Endothelial cell of umbilical vein (primary cell): ENCODE measurements at regions not wholly inside any gene's neighbourhood (a gene's known extent, or its start where the extent isn't known, plus 50 kb on each side); places are given as distances from the start of the nearest gene placed in this dataset.

Source experiments
- BruUV-seq: library from RNA; stranded (reverse); fragments of 400-500 nt; replicated peaks from 2 replicates; lab custom pipeline; 2021; lab: Mats Ljungman, UMichigan
- CTCF ChIA-PET: fragments of 300-600, 350-600 bp; sonication (Branson Sonifier 250); formaldehyde crosslinking; loops from one replicate; lab custom pipeline; 2021; ENCODE audit warnings: antibody characterized with exemption, inconsistent platforms; lab: Charles Lee
- POLR2A ChIA-PET: fragments of 300-600, 350-600 bp; sonication (Branson Sonifier 250); formaldehyde crosslinking; loops from one replicate; lab custom pipeline; 2021; ENCODE audit warnings: antibody characterized with exemption, inconsistent platforms; lab: Charles Lee
- DNase-seq: peaks from one replicate; pipeline ENCODE4 v3.0.0-alpha.2; 2011; ENCODE audit warnings: low read depth, low spot score
- FAIRE-seq: peaks from 2 replicates; lab custom pipeline; 2011; peaks lifted over from hg19 to GRCh38; lab: Jason Lieb, UNC
- H2AFZ ChIP-seq: 2 replicates; pipeline ENCODE4 v1.6.0; 2012; ENCODE audit warnings: low read depth, low read length, control low read depth, inconsistent platforms
- H3K27ac ChIP-seq: 2 replicates; pipeline ENCODE4 v1.5.1; 2011; ENCODE audit warnings: low read depth, mild to moderate bottlenecking, control low read depth, low read length, moderate library complexity; ENCODE audit not compliant: insufficient read depth
- H3K27me3 ChIP-seq, 2 experiments: 2 replicates each; pipeline versions ENCODE4 v1.6.0 to v1.6.1; 2011; ENCODE audit warnings: low read length in 2 of 2, mixed read lengths in 1 of 2; ENCODE audit not compliant: control insufficient read depth in 2 of 2, insufficient read depth in 2 of 2
- H3K36me3 ChIP-seq, 2 experiments: 2 replicates in 1 of 2; 3 replicates in 1 of 2; pipeline ENCODE4 v1.5.1; 2011; ENCODE audit warnings: low read length in 2 of 2, mild to moderate bottlenecking in 1 of 2, moderate library complexity in 1 of 2; ENCODE audit not compliant: control insufficient read depth in 2 of 2, insufficient read depth in 2 of 2; ENCODE audit errors: extremely low read depth in 1 of 2
- H3K4me1 ChIP-seq: 3 replicates; pipeline ENCODE4 v1.5.1; 2011; ENCODE audit warnings: mild to moderate bottlenecking, low read length; ENCODE audit not compliant: control insufficient read depth, insufficient read depth; ENCODE audit errors: extremely low read depth
- H3K4me2 ChIP-seq: 2 replicates; pipeline ENCODE4 v1.6.1; 2011; ENCODE audit warnings: low read length, control low read depth, mixed read lengths; ENCODE audit not compliant: insufficient read depth
- H3K4me3 ChIP-seq, 3 experiments: fragments of 200-600 bp in 1 of 3; sonication (generic), shearing (Covaris generic) in 1 of 3; replicated peaks in 1 of 3; 2 replicates each; pipeline ENCODE4 v1.5.1; 2011 to 2016; ENCODE audit warnings: control low read depth in 3 of 3, low read length in 3 of 3, mild to moderate bottlenecking in 2 of 3, inconsistent platforms in 1 of 3, low read depth in 1 of 3, moderate library complexity in 1 of 3; ENCODE audit not compliant: insufficient read depth in 1 of 3
- H3K79me2 ChIP-seq: 2 replicates; pipeline ENCODE4 v1.6.0; 2012; ENCODE audit warnings: low read length, inconsistent platforms; ENCODE audit not compliant: control insufficient read depth, insufficient read depth
- H3K9ac ChIP-seq: replicated peaks from 2 replicates; pipeline ENCODE3; 2011; ENCODE audit warnings: low read length, control low read depth; ENCODE audit not compliant: insufficient read depth; ENCODE audit errors: extremely low read depth
- H3K9me1 ChIP-seq: replicated peaks from 3 replicates; pipeline ENCODE4 v1.6.0; 2011; ENCODE audit warnings: mild to moderate bottlenecking, low read length; ENCODE audit not compliant: control insufficient read depth, insufficient read depth; ENCODE audit errors: extremely low read depth
- H3K9me3 ChIP-seq: replicated peaks from 2 replicates; pipeline ENCODE4 v1.5.1; 2012; ENCODE audit warnings: low read length, inconsistent platforms; ENCODE audit not compliant: control insufficient read depth, insufficient read depth
- H4K20me1 ChIP-seq: replicated peaks from 2 replicates; pipeline ENCODE3; 2011; ENCODE audit warnings: mild to moderate bottlenecking, low read length; ENCODE audit not compliant: control insufficient read depth, insufficient read depth; ENCODE audit errors: extremely low read depth
- EZH2 ChIP-seq: IDR thresholded peaks from 2 replicates; pipeline ENCODE4 v1.6.1; 2012; ENCODE audit warnings: borderline replicate concordance, low read depth, mild to moderate bottlenecking, moderate library complexity, low read length, inconsistent platforms; ENCODE audit not compliant: severe bottlenecking
- FOS ChIP-seq: IDR thresholded peaks from 2 replicates; pipeline ENCODE4 v1.6.1; 2011; ENCODE audit warnings: mild to moderate bottlenecking, low read length, moderate library complexity, borderline replicate concordance; ENCODE audit not compliant: insufficient read depth
- GATA2 ChIP-seq: IDR thresholded peaks from 2 replicates; pipeline ENCODE4 v1.7.0; 2011; ENCODE audit warnings: low read depth, mild to moderate bottlenecking, moderate library complexity, mixed read lengths, low read length; ENCODE audit not compliant: insufficient read length, insufficient read depth
- JUN ChIP-seq: IDR thresholded peaks from 2 replicates; pipeline ENCODE4 v1.6.1; 2011; ENCODE audit warnings: borderline replicate concordance, low read depth; ENCODE audit not compliant: insufficient read length, insufficient read depth
- MAX ChIP-seq: IDR thresholded peaks from 2 replicates; pipeline ENCODE4 v1.6.1; 2011; ENCODE audit not compliant: insufficient read depth, insufficient read length
- MYC ChIP-seq: IDR thresholded peaks from one replicate; pipeline ENCODE4 v1.6.1; 2011; ENCODE audit warnings: mild to moderate bottlenecking, low read depth, low read length
- POLR2A ChIP-seq: IDR thresholded peaks from 2 replicates; pipeline ENCODE4 v1.6.1; 2012; ENCODE audit warnings: low read depth, mild to moderate bottlenecking, control low read depth, low read length
- POLR2AphosphoS5 ChIP-seq: IDR thresholded peaks from 2 replicates; pipeline ENCODE4 v1.6.1; 2012; ENCODE audit warnings: low read depth, mild to moderate bottlenecking, control low read depth, low read length, moderate library complexity; ENCODE audit not compliant: insufficient read depth
- dilution Hi-C: fragments of 300-500 bp; cut with MboI; formaldehyde crosslinking; loops from one replicate; pipeline ENCODE4 v1.15.0; 2019; ENCODE audit warnings: low sequenced_read_pairs; ENCODE audit not compliant: extremely low pct_ligation_motif_present
- intact Hi-C: fragments of 100-400 bp; cut with micrococcal nuclease; formaldehyde crosslinking; loops from one replicate; pipeline ENCODE4 v1.10.0; 2022
- TF ChIP-seq, protein P1 (sequence below), 2 donors: IDR thresholded peaks; 1 replicate in 1 of 2; 2 replicates in 1 of 2; pipeline ENCODE4 v1.5.1; 2011; ENCODE audit warnings: low read length in 2 of 2, mild to moderate bottlenecking in 2 of 2, moderate library complexity in 2 of 2, control low read depth in 1 of 2, inconsistent platforms in 1 of 2, low read depth in 1 of 2; ENCODE audit not compliant: insufficient read depth in 1 of 2; ENCODE audit errors: extremely low read depth in 1 of 2

GRCh38 chr3:159586571-159587202, 401.9 kb upstream of the IL12A start:
- Histone ChIP-seq H3K9me1 (no peaks in the 10 kb centered on the region), H3K9me3 (no peaks in the 10 kb centered on the region), H3K4me2 (no peak overlapping the region), H3K79me2 (no peaks in the 10 kb centered on the region), H3K36me3 (no peaks in the 10 kb centered on the region), H3K4me3 (no peak overlapping the region), H3K4me1 (no peaks in the 10 kb centered on the region), H3K9ac (no peak overlapping the region), H3K27ac (no peak overlapping the region), H4K20me1 (no peaks in the 10 kb centered on the region), H2AFZ (no peak overlapping the region), H3K27me3 (peaks cover 4 to 19% of the 10 kb centered on the region in 2 experiments)
- FAIRE-seq (peak; percentile 26), DNase-seq (peak; percentile 41)
- dilution Hi-C loops: no loop called here
- intact Hi-C loops: loop anchor here (1.0 to 10.0 kb wide), 2 partner anchors 323 to 742 kb away; no protein-coding TSS in a partner anchor
- POLR2A ChIA-PET: no interaction called here
- CTCF ChIA-PET: interaction anchor here (0.6 to 2.2 kb wide), 19 partner anchors 16 to 742 kb away, joined by 3 to 32 read pairs (median 3); no protein-coding TSS in a partner anchor
- no TSS peak for BruUV-seq
- TF ChIP-seq MYC: no peak
- TF ChIP-seq, protein P1, sequence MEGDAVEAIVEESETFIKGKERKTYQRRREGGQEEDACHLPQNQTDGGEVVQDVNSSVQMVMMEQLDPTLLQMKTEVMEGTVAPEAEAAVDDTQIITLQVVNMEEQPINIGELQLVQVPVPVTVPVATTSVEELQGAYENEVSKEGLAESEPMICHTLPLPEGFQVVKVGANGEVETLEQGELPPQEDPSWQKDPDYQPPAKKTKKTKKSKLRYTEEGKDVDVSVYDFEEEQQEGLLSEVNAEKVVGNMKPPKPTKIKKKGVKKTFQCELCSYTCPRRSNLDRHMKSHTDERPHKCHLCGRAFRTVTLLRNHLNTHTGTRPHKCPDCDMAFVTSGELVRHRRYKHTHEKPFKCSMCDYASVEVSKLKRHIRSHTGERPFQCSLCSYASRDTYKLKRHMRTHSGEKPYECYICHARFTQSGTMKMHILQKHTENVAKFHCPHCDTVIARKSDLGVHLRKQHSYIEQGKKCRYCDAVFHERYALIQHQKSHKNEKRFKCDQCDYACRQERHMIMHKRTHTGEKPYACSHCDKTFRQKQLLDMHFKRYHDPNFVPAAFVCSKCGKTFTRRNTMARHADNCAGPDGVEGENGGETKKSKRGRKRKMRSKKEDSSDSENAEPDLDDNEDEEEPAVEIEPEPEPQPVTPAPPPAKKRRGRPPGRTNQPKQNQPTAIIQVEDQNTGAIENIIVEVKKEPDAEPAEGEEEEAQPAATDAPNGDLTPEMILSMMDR (IDR thresholded peaks at IDR 0.05; ENCODE audit: extremely low read depth in 1 of 2, insufficient read depth in 1 of 2, low read depth in 1 of 2, low read length in 2 of 2): peak; percentile 55 to 59

DNA sequence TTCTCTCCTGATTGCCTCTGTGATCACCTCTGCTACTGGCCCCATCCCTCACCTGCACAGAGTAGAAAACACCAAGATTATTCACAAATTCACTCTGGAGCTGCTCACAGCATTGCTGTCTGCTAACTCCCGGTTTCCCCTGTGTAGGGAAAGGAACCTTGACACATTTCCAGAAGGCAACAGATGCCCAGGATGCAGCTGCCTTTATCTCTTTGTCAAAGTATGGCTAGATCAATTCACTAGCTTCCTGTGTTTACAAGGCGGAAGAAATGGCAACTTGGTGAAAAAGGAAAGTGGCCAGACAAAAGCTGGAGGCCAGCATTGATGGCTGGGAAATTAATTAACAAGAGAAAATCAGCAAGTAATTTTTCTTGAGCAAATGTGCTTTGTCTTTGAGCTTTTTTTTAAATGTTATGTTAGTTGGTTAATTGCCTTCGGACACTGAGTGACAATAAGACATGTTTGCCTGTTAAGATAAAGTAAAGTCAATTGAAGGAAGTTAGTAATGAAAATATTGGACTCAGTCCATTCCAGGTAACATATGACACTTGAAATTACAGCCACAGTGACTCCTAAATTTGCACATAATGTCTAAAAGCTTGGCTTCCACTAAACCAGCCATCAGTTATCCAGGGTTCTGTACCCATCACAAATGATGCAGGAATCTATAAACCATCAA, 394.6 kb upstream of the IL12A start:
- dilution Hi-C loops: no loop called here
- no peaks in the 10 kb centered on the region for H3K9me1 ChIP-seq
- H3K9ac ChIP-seq: peak overlapping the region; percentile 23
- no peak overlapping the region for H3K4me3 ChIP-seq
- H3K4me2 ChIP-seq: peak overlapping the region; percentile 53
- no peaks in the 10 kb centered on the region for H3K79me2 ChIP-seq
- H3K27ac ChIP-seq: peak overlapping the region; percentile 57
- TF ChIP-seq EZH2 (no peak), MYC (no peak), POLR2AphosphoS5 (peak; percentile 43), MAX (no peak), JUN (peak; percentile 43), POLR2A (no peak), FOS (peak; percentile 40), GATA2 (peak; percentile 81)
- TF ChIP-seq, protein P1 (IDR thresholded peaks at IDR 0.05; ENCODE audit: extremely low read depth in 1 of 2, insufficient read depth in 1 of 2, low read depth in 1 of 2, low read length in 2 of 2): no peak
- peaks cover 19% of the 10 kb centered on the region for H3K4me1 ChIP-seq
- H4K20me1 ChIP-seq: no peaks in the 10 kb centered on the region
- no peak overlapping the region for H2AFZ ChIP-seq
- intact Hi-C loops: loop anchor here (1.0 to 2.0 kb wide), 2 partner anchors 117 to 169 kb away; no protein-coding TSS in a partner anchor
- DNase-seq (peak; percentile 89), FAIRE-seq (peak; percentile 86)
- no peaks in the 10 kb centered on the region for H3K36me3 ChIP-seq
- no TSS peak for BruUV-seq
- CTCF ChIA-PET: interaction anchor here (0.9 to 1.5 kb wide), 5 partner anchors 9 to 260 kb away, joined by 3 to 4 read pairs (median 3); no protein-coding TSS in a partner anchor
- POLR2A ChIA-PET: interaction anchor here (0.5 to 1.2 kb wide), 3 partner anchors 170 to 741 kb away, joined by 3 to 4 read pairs (median 4); no protein-coding TSS in a partner anchor
- H3K9me3 ChIP-seq: no peaks in the 10 kb centered on the region
- H3K27me3 ChIP-seq: peaks cover 3 to 4% of the 10 kb centered on the region in 2 experiments
